Right renal cortex interstitium (tissue), 3 donors: ENCODE measurements at regions not wholly inside any gene's neighbourhood (a gene's known extent, or its start where the extent isn't known, plus 50 kb on each side); places are given as distances from the start of the nearest gene placed in this dataset.

Experiments used
- DNase-seq, 3 donors: peaks; one replicate each; pipeline ENCODE4 v3.0.0-alpha.2; 2013; ENCODE audit warnings: low read depth in 3 of 3, low spot score in 2 of 3

GRCh38 chr4:187212446-187213080, 488.9 kb upstream of the FAT1 start:
- no peak for DNase-seq

GRCh38 chr4:187215438-187215837, 491.8 kb upstream of the FAT1 start:
- DNase-seq, result no peak

- peak in 1 of 3 donors; percentile 26 for DNase-seq
These were observed 495.1 kb upstream of the FAT1 start for GRCh38 chr4:187218705-187219245.

GRCh38 chr4:187224560-187224959, 500.9 kb upstream of the FAT1 start:
- no peak for DNase-seq

- no peak for DNase-seq
These were observed 504.4 kb upstream of the FAT1 start for GRCh38 chr4:187227907-187228704.

- DNase-seq, result no peak
These were observed 508.5 kb upstream of the FAT1 start for GRCh38 chr4:187232196-187232595.

GRCh38 chr4:187232796-187233195, 509.1 kb upstream of the FAT1 start:
- DNase-seq, result no peak

- DNase-seq, result no peak
These were observed 512.0 kb upstream of the FAT1 start for GRCh38 chr4:187235456-187236170.

- DNase-seq, result no peak
These were observed 512.7 kb upstream of the FAT1 start for GRCh38 chr4:187236209-187236890.

GRCh38 chr4:187238646-187239045, 515.0 kb upstream of the FAT1 start:
- DNase-seq, result no peak

- DNase-seq, result no peak
These were observed 528.2 kb upstream of the FAT1 start for GRCh38 chr4:187251896-187252295.

GRCh38 chr4:187256897-187257296, 533.2 kb upstream of the FAT1 start:
- DNase-seq, result no peak

GRCh38 chr4:187258651-187259401, 535.2 kb upstream of the FAT1 start:
- no peak for DNase-seq

- no peak for DNase-seq
These were observed 545.3 kb upstream of the FAT1 start for GRCh38 chr4:187268940-187269339.

GRCh38 chr4:187270154-187270553, 546.5 kb upstream of the FAT1 start:
- no peak for DNase-seq

- DNase-seq, result no peak
These were observed 548.2 kb upstream of the FAT1 start for GRCh38 chr4:187271848-187272247.

- no peak for DNase-seq
These were observed 550.5 kb upstream of the FAT1 start for GRCh38 chr4:187274153-187274552.

GRCh38 chr4:187276736-187277408, 553.2 kb upstream of the FAT1 start:
- no peak for DNase-seq

GRCh38 chr4:187283201-187283955, 559.7 kb upstream of the FAT1 start:
- DNase-seq, result no peak
